ENCODE measurements at regions not wholly inside any gene's neighbourhood (a gene's known extent, or its start where the extent isn't known, plus 50 kb on each side); places are given as distances from the start of the nearest gene placed in this dataset.

DNA sequence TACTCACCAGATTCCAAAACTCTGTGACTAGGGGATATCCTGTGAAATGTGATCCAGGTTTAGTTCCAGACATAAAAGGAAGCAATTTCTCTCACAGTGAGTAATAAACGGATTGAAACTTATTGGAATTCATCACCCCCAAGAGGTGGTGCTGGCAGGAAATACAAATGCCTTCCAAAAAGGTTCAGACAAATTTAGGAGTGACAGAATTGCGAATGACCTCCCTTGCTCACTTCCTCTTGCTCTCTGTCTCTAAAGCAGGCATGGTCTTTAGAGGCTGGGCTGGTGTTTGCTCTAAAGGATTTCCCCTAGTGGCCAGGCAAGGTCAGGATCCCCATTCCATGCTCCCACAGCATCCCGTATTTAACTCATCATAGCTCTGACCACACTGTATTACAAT lies 449.4 kb upstream of the PPP2R3A start:
- intact Hi-C loops (cut with DNase I, micrococcal nuclease), result no loop called here
- no peak for ATAC-seq

DNA sequence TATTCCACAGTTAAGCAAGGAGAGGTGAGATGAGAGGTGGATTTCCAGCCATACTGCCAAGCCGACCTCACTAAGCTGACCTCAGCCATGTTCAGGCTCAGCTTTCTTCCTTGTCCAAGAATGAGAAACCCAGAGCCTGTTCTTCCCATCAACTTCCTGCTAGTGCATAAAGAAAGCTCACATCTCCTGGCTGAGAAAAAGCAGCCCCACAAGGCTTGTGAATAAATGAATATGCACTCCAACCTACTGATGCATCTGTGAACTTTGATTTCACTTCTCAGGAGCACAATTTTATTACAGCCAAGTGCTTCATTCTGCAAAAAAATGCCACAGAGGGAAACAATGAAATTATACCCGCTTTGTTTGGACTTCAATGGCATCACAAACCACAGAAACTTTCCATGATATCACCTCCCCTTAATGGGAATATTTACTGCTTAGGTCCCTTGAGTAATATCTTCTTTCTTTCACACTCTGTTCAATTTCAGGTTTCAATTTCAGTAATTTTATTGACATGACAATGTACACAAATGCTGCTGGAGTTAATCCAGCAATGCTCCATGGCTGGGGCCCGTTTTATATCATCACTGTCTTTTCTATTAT lies 437.0 kb upstream of the PPP2R3A start:
- intact Hi-C loops (cut with DNase I, micrococcal nuclease), result no loop called here
- ATAC-seq, result peak; percentile 38
- no peak for DNase-seq

More for the DNA sequence above, 449.4 kb upstream of the PPP2R3A start:
- no peak for DNase-seq

GRCh38 chr3:135532021-135532420 lies 433.5 kb upstream of the PPP2R3A start:
- DNase-seq, result peak; percentile 24 to 52
- intact Hi-C loops (cut with DNase I, micrococcal nuclease), result no loop called here
- ATAC-seq, result peak; percentile 98

DNA sequence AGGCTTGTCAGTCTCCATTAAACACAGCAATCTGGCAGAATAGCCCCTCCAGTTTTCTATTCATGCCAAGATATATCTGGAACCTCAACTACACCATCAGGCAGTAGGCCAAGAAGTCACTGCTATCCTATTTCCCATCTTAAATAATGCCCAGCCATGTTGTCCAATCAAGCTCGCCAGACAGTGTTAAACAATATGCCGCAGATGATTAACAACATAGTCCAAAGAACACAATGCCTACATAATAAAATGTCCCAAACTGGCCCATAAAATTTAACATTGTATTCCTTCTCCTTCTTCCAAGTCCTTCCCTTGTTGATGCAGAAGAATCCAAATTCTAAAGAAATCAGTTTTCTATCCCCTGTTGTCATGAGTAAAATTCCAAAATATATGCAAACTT lies 427.4 kb upstream of the PPP2R3A start:
- intact Hi-C loops (cut with DNase I, micrococcal nuclease), result no loop called here
- ATAC-seq (peak; percentile 46), DNase-seq (no peak)

GRCh38 chr3:135539351-135539750 lies 426.2 kb upstream of the PPP2R3A start:
- peak in 1 of 2 donors; percentile 9 for DNase-seq
- intact Hi-C loops (cut with DNase I, micrococcal nuclease), result no loop called here
- peak; percentile 77 for ATAC-seq

- DNase-seq (no peak), ATAC-seq (no peak)
- intact Hi-C loops (cut with DNase I, micrococcal nuclease), result no loop called here
Observed at GRCh38 chr3:135539854-135540253, 425.7 kb upstream of the PPP2R3A start.

DNA sequence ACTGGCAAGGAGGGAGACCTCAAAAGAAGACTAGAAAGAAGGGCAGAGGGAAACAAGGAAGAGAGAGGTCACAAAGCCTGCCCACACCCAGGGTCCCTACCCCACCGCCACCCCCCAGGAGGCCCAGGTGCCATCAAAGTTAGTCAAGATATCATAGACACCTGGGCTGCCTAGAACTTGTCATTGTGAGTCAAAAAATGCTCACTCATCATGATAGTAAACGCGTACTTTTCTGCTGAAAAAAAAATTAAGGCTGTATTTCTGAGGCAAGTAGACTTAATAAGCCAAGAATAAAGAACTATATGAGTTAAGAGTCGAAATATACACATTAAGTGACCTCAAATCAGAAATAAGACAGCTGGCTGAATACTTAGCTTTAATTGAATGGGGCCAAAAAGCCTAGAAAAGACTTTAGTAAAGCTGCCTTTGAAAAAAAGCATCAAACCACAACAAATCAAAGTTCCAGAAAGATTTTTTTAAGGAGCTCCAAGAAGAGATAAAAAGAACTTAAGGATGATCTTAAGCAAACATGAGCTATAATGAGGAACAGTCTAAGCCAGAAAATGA lies 415.5 kb upstream of the PPP2R3A start:
- no peak for DNase-seq
- intact Hi-C loops (cut with DNase I, micrococcal nuclease), result no loop called here
- no peak for ATAC-seq

DNA sequence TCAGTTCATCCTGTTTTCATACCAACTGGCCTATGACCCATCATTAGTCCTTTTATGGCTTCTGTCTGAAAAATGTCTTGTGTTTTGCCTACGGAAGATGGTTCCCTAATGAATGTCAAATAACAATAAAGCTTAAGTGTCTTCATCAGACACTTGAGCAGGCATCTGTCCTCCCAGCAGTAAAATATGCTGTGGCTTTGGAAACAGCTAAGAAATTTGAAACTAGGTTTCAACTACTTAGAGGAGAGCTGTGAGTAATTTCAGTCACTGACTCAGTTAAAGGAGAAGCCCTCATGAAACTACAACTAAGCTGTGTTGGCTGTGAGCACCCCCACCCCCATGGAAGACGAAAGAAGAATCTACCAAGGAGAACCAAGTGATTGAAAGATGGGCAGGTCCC lies 409.4 kb upstream of the PPP2R3A start:
- intact Hi-C loops (cut with DNase I, micrococcal nuclease), result no loop called here
- DNase-seq (no peak), ATAC-seq (no peak)

DNA sequence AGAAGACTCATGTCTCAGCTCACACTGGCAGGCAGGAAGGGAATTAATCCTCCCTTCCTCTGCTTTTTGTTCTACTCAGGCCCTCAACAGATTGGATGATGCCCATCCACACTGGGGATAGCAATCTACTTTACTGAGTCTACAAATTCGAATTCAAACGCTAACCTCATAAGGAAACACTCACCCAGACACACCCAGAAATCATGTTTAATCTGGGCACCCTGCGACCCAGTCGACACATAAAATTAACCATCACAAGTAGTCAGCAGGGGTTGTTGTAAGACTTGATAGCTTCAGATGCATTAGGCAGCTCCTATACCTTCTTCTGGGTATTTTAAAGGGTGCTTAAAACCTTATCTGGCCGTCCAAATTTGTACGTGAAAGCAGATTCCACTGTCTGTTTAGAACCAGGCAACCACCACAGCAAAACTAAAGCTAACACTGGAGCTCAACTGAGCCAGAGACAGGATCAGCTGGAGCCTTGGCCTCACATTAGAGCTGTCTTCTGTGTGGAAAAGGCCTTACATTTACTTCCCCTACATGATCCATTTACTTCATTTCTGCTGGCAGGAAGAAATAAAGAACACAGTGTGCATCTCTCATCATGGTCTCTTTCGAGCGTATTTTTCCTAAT lies 407.3 kb upstream of the PPP2R3A start:
- ATAC-seq, result peak; percentile 68
- intact Hi-C loops (cut with DNase I, micrococcal nuclease), result no loop called here
- peak in 1 of 2 donors; percentile 6 for DNase-seq

DNA sequence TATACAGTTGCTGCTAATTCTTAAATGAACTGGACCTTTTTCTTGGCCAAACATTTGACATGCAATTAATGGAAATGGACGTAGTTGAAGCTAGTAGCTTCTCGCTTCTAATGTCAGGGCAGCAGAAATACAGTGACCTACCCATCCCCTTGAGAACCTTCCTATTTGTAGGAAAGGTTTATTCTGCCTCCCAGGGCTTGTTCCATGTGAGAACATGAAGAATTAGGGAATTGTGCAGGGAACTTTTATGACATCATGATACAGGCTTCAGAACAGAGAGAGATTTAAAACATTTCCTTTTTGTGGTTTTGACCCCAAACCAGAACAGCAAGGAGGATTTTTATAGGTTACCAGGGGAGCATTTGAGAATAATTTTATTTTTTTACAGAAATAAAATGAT lies 406.6 kb upstream of the PPP2R3A start:
- no peak for DNase-seq
- ATAC-seq, result no peak
- intact Hi-C loops (cut with DNase I, micrococcal nuclease), result no loop called here

DNA sequence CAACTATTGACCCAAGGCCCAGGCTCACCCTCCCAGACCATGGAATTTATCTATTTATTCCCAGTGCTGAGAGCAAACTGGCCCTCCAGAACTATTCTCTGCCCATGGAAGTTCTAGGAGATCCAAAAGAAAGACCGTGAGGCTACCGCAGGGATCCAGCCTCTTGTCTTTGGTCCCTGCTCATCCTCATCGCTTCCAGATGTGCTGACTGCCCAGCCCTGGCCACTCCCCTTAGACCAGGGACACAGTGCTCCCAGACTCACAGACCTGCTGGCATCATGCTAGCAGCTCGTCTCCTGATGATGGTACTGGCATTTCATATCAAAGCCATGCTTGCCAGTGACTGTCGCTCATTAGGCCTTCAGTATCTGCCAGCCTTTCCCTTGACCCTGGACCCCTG lies 405.7 kb upstream of the PPP2R3A start:
- DNase-seq (no peak), ATAC-seq (no peak)
- intact Hi-C loops (cut with DNase I, micrococcal nuclease), result no loop called here

DNA sequence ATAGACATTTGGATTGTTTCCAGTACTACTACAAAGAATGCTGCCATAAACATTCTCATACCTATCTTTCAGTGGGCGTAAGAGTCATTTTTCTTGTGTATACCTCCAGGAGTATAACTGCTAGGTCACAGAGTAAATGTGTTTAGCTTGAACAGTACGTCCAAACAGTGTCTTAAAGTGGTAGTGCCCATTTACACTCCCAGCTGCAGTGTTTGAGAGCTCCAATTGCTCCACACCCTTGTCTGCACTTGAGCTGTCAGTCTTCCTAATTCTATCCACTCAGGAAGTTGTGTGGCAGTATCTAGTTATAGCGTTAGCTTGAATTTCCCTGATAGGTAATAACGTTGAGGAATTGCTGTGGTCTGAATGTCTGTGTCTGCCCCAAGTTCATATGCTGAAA lies 404.7 kb upstream of the PPP2R3A start:
- DNase-seq, result no peak
- intact Hi-C loops (cut with DNase I, micrococcal nuclease), result no loop called here
- peak; percentile 91 for ATAC-seq

- DNase-seq, result no peak
- ATAC-seq, result no peak
- intact Hi-C loops (cut with DNase I, micrococcal nuclease), result no loop called here
Observed at GRCh38 chr3:135564696-135565095, 400.8 kb upstream of the PPP2R3A start.

GRCh38 chr3:135565546-135565945 lies 400.0 kb upstream of the PPP2R3A start:
- no peak for DNase-seq
- intact Hi-C loops (cut with DNase I, micrococcal nuclease), result no loop called here
- ATAC-seq, result no peak

DNA sequence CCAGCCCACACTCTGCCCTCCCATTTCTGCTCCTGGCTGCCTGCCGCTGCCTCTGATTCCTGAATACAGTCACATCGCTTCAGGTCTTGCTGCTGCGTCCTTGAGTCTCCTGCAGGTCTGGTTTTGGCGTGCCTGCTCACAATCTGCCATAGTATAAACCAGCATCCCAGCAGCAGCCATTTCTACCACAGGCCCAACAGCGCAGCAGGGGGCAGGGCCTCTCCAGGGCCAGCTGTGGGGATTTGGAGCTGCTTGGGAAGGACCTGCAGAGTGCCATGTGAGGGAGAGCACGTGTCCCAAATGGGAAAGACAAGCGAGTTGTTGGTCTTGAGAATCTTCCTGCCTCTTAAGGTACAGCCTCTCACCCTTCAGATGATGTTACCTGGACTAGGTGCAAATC lies 398.3 kb upstream of the PPP2R3A start:
- no peak for DNase-seq
- no peak for ATAC-seq
- intact Hi-C loops (cut with DNase I, micrococcal nuclease), result no loop called here

GRCh38 chr3:135576751-135577150 lies 388.8 kb upstream of the PPP2R3A start:
- intact Hi-C loops (cut with DNase I, micrococcal nuclease), result no loop called here
- DNase-seq, result no peak
- ATAC-seq, result no peak

DNA sequence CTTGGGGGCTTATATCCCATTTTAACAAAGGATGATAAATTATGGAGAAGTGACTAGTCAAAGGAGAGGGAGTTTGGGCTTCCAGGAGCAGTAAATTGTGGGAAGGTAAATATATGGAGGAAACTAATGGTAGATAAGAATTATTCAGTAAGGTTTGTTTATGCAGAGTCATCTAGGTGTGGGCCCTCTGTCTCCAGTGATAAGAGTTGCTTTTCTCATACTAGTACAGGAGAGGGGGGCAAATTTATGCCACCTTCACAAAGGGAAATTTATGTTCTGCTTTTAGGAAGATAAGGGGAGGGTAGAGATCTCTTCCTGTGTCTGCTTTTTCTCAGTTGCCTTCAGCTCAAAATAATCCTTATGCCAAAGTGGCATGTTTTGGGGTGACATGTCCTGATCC lies 383.7 kb upstream of the PPP2R3A start:
- DNase-seq (no peak), ATAC-seq (no peak)
- intact Hi-C loops (cut with DNase I, micrococcal nuclease), result no loop called here

DNA sequence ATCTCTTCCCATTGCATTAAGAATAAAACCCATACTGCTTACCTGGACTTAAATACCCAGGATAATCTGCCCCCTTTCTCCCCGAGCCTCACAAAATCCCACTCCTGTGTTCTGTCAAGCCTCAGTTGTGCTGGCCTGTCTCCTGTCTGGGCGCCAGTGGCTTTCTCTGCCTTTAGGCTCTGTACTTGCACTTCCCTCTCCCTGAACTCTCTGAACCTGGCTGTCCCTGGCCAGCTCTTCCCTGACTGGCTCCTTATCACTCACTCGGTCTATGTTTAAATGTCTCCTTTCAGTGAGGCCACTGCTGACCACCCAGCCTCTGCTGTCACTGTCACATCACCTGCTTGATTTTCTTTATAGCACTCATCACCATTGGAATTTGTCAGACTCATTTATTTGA lies 382.7 kb upstream of the PPP2R3A start:
- ATAC-seq (no peak), DNase-seq (no peak)
- intact Hi-C loops (cut with DNase I, micrococcal nuclease), result no loop called here

GRCh38 chr3:135596563-135596962 lies 369.0 kb upstream of the PPP2R3A start:
- ATAC-seq (no peak), DNase-seq (no peak)
- intact Hi-C loops (cut with DNase I, micrococcal nuclease), result no loop called here

DNA sequence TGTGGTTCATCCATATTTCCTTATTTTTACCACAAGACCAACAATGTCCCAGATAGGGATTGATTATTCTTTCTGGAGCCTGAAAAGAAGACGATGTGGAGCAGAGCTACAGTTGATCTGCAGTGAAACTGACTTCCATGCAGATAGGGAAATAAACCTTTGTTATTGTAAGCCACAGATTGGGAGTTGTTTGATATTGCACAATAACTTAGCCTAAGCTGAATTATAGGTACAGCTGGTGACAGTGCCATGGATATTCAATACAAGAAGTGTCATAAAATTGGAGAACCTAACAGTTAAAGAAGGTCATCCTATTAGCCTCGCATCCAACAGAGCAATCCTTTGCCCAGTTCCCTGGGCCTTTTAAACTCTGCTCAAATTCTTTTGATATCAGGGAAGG lies 367.7 kb upstream of the PPP2R3A start:
- DNase-seq, result no peak
- ATAC-seq, result no peak
- intact Hi-C loops (cut with DNase I, micrococcal nuclease), result no loop called here

DNA sequence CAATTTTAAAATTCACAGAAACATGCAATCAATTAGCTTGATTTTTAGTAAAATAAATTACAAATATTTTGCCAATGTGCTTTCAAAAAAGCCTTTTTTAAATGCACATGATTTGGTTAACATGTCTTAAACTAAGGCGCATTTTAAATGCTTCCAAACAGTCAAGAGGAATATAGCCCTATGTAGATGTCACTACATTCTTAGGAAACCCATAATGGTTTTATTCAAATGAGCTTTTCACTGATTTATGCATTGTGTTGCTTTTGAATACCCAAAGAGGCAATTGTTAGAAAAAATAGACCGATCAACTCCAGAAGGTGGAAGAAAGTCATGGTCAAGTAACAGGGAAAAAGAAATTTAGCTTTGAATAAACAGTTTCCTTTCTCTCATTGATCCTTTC lies 366.9 kb upstream of the PPP2R3A start:
- intact Hi-C loops (cut with DNase I, micrococcal nuclease), result no loop called here
- no peak for DNase-seq
- ATAC-seq, result no peak
